Activated CD4-positive, alpha-beta T cell treated with anti-CD3 and anti-CD28 coated beads, Interleukin-2, amount 50 U/mL, for 48 hours (primary cell): ENCODE measurements at regions not wholly inside any gene's neighbourhood (a gene's known extent, or its start where the extent isn't known, plus 50 kb on each side); places are given as distances from the start of the nearest gene placed in this dataset.
"Not testable (repeated sequence)": the region's sequence is repeated elsewhere in the genome, so short reads cannot be mapped to it uniquely, and the experiment has no call there.

ENCODE experiments used
- DNase-seq, 2 experiments: peaks; one replicate each; pipeline ENCODE4 v3.0.0-alpha.2; 2020

DNA sequence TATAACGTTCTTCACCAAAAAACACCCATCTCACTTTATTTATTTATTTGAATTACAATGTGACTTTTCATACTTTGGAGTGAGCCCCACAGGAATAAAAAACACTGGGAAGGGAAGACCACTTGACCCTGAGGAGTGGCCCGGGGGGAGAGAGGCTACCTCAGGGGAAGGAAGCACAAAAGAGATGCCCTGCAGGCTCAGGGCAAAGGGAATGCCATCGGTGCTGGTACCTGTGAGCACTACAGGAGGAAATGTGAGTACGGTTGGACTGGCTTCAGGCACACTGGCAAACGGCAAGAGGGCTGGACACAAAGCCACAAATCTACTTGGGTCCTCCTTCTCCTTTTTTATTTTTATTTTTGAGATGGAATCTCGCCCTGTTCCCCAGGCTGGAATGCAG is 363.9 kb upstream of the KLF4 start:
- DNase-seq = no peak

DNA sequence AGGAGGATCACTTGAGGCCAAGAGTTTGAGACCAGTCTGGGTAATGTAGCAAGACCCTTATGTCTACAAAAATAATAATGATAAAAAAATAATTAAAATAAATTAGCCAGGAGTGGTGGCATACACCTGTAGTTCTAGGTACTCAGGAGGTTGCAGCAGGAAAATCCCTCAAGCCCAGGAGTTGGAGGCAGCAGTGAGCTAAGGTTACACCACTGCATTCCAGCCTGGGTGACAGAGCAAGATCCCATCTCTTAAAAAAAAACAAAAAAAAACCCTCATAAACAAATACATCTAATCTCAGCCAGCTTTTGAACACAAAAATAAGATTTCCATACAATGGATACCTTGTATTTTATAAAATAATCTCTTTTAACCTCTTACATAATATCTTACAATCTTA is 363.3 kb upstream of the KLF4 start:
- no peak for DNase-seq

DNA sequence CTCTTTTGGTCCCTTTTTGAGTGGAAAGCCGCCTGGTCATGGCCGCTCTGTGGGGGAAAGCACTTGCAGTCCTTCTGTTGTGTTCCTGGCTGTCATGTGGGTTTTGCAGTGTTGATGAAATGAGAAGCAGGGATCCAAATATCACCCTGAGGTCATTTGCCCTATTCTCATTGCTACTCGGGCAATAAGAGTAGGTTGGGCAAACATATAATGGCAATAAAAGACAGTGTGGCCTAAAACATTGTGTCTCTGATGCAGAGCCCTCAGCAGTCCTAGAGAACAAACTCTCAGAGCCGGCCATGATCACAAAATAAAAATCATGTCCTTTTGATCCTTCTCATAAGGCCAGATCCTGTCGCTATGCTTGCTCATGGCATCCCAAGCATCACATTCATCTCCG is 361.1 kb upstream of the KLF4 start:
- DNase-seq = no peak

DNA sequence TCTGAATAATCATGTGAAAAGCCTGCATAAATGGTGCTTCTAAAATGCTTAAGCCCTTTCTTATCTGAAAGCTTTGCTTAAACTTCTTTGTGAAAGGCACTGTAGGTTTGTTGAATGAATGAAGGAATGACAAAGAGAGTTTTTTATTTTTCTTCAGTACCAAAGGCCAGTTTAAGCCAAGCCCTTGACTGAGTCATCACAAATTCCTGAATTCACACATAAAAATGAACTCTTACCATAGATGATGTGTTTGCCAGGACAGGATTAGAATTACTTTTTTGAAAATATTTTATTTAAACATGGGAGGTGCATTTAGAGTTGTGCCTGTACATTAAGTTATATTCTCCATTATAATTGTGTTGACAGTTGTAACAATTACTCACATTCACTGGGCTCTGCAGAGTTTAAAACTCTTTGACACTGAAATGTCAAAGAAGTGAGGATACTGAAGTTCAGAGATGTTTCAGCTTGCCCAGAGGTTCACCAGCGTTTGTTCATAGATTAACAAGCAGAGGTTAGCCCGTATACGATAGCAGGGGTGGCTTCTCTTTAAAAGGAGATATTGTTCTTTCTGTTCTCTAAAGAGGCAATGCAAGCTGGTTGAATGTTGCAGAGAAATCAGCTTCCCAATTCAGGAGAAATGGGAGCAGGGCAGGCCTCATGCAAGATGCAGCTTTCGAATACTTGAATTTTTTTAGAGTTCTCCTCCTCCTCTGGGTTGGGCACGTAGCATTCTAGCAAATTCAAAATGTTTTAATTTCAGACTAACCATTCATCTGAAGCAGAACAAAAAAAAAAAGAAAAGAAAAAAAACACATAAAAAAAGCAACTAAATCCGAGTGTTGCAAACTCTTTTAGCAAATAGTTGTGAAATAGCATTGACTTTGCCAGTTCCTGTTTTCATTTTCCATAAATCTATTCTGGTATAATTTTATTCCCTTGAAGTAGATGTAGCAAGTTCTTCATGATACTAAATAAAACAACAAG is 358.7 kb upstream of the KLF4 start:
- DNase-seq = no peak

DNA sequence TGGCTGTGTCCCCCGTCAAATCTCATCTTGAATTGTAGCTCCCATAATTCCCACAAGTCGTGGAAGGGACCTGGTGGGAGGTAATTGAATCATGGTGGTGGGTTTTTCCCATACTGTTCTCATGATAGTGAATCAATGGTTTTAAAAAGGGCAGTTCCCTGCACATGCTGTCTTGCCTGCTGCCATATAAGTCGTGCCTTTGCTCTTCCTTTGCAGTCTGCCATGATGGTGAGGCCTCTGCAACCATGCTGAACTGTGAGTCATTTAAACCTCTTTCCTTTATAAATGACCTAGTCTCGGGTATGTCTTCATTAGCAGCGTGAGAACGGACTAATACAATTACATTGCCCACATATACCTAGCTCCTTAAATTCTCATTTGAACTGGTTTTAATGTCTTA is 353.0 kb upstream of the KLF4 start:
- DNase-seq = no peak

DNA sequence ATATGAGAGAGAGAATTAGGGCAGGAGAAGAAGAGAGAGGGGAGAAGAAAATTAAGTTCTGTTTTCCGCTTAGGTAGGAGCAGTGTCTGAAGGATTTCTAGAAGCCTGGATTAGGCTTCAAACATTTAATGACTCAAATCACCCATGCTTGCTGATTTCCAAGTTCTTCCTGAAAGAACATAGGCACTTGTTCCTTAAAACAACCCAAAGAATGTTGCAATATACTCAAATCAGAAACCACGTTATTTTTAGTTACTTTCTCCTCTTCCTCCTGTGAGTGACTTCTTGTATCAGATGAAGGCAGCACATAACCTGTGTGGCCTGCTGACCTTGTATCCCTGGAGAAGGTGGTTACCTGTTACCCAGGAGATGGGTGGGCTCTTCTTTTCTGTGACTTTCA is 351.5 kb upstream of the KLF4 start:
- no peak for DNase-seq

DNA sequence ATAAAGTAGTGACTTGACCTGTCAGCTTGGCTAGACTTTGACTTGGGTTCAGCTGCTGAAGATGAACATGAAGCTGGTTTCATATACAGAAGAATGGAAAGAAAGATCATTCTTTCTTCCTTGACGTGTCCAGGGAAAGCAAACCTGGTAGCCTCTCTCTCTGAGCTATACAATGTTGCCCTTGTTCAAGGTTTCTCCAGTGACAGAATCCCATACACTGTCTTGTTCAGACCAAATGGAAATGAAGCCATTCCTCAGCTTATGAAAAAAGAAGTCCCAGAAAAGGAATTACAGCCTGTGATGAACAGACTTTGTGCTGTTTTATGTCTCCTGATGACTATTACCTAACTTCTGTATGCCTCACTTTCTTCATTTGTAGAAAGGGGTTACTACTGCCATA is 349.8 kb upstream of the KLF4 start:
- DNase-seq = no peak

DNA sequence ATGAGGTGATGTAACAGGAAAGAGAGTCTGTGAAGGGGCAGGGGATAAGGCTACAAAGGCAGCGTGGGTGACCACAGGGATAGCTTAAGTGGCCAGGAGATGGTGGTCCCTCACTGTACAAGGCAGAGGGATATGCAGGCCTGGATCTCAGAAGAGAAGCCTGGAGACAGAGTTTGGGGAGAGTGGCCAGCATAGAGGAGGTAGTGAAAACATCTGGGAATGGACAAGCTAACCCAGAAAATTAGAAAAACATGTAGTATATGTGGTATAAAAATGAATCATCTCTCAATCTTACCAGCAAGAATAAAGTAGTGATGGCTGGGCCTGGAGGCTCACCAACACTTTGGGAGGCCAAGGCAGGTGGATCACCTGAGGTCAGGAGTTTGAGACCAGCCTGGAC is 349.2 kb upstream of the KLF4 start:
- no peak for DNase-seq

DNA sequence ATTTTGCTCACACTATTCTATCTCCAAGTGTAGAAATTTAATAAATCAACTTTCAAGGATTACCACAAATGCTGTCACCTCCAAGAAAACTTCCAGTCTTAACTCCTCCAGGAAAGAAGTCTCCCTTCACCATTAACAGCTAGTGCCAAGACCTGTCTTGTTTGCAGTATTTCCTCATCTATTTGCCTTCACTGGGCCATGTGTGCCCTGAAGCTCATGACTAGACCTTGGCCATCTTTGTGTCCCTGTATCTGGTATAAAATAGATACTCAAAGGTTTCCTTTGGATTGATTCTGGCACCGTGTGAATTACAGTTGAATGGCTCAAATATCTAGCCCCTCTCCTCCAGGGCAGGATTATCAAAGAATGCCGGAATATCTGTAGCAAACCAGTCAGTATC is 346.7 kb upstream of the KLF4 start:
- no peak for DNase-seq

DNA sequence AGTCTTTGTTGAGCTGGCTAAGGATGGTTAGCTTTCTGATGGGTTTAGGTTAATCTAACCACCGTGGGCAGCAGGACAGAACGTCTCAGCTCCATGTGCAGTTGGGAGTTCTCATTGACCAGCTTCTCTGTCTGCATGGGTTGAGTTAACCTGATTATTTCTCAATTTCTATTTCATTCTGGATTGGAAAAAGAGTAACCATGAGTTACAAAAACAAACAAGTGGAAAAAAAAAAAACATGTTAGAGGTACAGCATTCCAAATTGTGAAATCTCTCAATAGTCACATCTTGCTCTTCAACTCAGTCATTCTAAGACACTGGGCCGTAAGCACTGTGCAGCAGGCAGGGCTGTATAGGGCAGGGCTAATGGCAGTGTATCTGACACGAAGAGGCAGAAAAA is 343.7 kb upstream of the KLF4 start:
- DNase-seq = no peak

DNA sequence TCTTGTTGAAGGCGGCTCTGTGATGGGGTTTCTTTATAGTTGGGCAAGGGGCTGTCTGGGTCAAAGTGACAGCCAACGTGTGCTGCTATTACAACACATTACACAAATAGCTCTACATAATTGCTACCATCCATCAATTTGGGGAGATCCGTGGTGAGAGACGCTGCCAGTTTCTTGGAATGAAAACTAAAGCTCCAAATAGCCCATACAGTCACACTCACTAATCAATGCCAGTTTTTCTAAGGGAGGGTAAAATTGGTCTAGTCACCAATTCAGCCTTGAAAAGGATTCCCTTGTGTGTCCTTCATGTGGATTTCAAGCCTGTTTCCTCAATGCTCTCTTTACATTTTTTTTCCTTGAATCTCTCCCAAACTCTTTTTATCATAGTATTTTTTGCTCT is 343.3 kb upstream of the KLF4 start:
- no peak for DNase-seq

DNA sequence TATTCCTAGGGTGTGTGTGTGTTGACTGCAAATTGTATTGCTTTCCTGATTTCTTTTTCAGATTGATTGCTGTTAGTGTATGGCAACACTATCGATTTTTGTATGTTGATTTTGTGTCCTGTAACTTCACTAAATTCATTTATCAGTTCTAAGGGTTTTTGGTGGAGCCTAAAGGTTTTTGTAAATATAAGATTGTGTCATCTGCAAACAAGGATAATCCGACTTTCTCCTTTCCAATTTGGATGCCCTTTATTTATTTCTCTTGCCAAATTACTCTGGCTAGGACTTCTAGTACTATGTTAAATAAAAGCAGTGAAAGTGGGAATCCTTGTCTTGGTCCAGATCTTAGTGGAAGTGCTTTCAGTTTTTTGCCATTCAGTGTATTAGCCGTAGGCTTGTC is 340.9 kb upstream of the KLF4 start:
- no peak for DNase-seq

DNA sequence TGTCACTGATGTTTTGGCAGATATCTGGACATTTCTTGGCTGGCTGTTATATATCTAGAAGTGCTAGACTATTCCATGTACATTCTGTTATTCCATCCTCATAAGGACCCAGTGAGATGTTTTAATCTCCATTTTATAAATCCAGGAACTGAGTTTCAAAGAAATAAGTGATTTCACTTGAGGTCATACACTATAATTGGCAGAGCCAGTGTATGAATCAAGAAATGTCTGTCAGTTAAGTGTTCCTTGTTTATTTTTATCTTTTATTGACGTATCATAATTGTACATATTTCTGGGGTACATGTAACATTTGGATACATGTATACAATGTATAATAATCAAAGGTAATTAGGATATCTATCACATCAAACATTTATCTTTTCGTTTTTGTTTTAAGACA is 338.3 kb upstream of the KLF4 start:
- DNase-seq = no peak

DNA sequence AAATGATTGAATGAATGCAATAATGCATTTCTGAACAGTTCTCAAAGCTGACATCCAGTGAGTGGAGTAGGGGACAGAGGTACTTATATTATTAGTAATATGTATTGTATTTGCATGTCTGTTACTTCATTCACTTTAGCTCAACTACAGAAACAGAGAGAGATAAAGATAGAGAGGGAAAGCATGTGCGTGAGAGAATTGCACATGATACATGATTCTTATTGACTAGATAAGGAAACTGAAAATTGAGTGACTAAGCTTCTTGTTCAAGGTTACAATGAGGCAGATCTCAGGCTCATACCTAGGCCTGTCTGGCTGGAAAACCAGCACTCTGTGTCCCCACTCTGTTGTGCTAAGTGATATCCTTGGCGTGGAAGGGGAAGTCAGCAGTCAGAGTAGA is 337.7 kb upstream of the KLF4 start:
- DNase-seq = no peak

DNA sequence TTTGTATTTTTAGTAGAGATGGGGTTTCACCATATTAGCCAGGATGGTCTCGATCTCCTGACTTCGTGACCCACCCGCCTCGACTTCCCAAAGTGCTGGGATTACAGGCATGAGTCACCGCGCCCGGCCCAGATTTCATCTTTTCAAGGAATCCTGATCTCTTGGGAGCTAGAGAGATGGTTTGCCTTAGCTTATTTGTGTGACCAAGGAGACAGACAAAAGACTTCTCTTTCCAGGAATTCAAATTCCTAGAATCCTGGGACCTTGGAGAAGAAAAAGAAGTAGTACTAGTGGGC is 337.1 kb upstream of the KLF4 start:
- not testable (repeated sequence) for DNase-seq

DNA sequence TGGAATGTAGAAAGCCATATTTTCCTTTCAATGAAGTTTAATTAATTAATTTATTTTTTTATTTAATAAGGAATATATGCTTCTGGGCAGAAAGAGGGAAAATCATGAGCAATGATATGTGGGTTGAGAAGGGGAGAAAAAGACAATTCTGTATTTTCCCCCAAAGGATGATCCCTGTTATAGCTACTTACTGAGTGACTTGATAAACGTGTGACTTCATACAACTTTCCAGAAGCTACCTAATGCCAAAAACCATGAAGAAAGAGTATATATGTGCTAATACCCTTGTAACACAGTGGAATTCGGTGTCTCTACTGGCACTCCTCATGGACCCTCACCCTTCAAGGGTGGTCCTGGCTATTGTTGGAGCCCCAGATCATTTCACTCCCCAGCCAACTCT is 335.0 kb upstream of the KLF4 start:
- no peak for DNase-seq

DNA sequence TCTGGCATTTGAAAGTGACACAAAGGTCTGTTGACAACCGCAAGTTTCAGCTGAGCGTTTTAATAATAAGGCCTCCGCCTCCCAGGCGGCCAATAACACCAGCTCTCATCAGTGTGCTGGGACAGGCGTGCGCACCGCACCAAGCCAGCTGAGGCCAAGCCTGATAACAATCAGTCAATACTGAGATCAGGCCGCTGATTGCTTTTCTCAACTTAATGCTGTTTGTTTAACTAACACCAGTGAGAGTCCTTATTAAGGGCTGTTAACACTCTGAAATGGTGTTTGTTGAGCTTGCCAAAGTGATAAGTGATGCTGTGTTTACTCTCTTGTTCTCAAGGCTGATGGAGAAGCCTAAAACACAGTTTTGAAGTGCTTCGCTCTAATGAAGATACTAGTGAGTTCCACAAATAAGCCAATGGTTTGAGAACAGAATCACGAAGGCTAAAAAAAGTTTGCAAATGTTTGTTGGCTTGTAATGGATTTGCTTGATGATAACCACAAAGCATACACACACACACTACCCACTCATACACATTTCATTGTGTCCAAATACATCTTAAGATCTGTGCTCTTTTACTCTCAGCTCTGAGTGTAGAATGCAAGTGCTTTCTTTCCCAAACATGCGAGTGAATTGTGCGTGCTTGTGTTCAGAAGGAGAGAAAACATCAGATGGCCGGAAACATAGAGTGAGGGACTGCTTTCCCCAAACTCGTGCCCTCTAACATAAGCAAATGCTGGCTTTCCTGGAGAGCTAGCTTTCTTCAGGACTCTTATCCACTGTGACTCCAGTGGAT is 330.4 kb upstream of the KLF4 start:
- DNase-seq = no peak

DNA sequence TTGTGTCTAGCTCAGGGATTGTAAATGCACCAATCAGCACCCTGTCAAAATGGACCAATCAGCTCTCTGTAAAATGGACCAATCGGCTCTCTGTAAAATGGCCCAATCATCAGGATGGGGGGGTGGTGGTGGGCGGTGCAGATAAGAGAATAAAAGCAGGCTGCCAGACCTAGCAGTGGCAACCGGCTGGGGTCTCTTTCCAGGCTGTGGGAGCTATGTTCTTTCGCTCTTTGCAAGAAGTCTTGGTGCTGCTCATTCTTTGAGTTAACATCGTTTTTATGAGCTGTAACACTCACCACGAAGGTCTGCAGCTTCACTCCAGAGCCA is 328.9 kb upstream of the KLF4 start:
- DNase-seq = not testable (repeated sequence)

DNA sequence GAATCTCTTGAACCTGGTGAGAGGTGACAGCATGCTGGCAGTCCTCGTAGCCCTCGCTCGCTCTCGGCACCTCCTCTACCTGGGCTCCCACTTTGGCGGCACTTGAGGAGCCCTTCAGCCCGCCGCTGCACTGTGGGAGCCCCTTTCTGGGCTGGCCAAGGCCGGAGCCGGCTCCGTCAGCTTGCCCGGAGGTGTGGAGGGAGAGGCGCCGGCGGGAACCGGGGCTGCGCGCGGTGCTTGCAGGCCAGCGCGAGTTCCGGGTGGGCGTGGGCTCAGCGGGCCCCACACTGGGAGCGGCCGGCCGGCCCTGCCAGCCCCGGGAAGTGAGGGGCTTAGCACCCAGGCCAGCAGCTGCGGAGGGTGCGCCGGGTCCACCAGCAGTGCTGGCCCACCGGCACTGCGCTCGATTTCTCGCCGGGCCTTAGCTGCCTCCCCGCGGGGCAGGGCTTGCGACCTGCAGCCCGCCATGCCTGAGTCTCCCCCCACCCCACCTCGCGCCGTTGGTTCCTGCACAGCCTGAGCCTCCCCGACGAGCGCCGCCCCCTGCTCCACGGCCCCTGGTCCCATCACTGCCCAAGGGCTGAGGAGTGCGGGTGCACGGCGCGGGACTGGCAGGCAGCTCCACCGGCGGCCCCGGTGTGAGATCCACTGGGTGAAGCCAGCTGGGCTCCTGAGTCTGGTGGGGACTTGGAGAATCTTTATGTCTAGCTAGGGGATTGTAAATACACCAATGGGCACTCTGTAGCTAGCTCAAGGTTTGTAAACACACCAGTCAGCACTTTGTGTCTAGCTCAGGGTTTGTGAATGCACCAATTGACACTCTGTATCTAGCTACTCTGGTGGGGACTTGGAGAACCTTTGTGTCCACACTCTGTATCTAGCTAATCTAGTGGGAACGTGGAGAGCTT is 328.3 kb upstream of the KLF4 start:
- not testable (repeated sequence) for DNase-seq

DNA sequence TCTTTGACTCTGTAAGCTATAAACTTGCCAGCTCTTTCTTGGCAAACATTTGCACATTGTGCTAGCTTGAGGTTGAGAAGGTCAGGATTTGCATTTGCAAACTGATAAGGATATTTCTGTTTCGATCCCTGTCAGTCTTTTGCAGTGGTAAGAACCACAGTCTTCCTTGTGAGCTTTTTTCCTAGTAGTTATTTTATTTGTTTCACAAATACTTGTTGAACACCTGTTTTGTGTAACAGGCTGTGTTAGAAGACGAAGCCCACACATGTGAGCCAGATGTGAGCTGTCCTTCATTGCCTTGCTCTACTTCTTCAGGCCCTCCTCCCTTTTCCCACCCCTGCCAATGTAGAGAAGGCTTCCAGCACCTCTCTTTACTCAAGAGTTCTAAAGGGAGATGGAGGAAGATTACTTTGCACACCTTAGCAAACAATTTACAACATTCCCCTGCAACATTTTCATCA is 327.0 kb upstream of the KLF4 start:
- no peak for DNase-seq

DNA sequence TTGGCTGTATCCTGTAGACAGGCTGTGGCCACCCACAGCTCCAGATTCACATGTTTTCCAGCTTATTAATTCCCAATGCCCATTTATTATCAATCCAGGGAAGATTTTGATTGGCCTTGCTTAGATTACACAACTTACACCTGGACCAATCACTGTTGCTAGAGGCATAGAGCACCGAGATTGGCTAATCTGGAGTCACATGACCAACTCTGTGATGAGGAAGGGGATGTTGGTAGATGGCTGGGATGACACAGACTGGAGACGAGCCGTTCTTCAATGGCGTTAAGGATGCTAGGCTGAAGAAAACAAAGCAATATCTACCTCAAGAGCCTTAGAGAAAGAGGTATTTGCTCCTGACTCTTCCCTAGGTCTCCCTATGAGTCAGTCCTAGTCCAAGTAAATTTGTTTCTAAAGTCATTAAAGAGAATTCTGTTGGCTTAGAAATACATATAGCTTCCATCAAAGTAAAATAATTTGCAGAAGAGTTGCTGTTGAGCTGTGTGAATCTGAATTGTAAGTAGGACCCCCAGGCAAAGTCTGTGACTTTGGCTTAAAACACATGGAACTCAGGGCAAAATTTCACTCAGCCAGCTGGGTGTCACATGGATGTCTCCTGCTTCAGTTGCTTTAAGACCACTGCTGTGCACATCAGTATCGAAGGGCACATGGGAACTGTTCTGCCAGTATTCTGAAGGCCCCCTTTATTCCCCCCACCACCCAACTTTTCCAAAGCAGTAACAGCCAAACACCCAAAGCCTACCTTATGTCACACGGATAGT is 326.4 kb upstream of the KLF4 start:
- no peak for DNase-seq

DNA sequence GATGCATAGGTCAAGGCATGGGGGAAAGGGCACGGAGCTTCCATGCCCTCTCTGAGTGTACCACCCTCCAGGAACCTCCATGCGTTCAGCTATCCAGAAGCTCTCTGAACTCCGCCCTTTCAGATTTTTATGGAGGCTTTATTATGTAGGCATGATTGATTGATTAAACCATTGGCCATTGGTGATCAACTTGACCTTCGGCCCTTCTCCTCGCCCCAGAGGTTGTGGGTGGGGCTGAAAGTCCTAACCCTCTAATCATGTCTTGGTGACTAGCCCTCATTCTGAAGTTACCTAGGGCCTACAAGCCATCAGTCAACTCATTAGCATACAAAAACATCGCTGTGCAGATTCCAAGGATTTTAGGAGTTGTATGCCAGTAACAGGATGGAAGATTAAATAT is 323.7 kb upstream of the KLF4 start:
- DNase-seq = no peak
